ENCODE measurements at regions not wholly inside any gene's neighbourhood (a gene's known extent, or its start where the extent isn't known, plus 50 kb on each side); places are given as distances from the start of the nearest gene placed in this dataset.

DNA sequence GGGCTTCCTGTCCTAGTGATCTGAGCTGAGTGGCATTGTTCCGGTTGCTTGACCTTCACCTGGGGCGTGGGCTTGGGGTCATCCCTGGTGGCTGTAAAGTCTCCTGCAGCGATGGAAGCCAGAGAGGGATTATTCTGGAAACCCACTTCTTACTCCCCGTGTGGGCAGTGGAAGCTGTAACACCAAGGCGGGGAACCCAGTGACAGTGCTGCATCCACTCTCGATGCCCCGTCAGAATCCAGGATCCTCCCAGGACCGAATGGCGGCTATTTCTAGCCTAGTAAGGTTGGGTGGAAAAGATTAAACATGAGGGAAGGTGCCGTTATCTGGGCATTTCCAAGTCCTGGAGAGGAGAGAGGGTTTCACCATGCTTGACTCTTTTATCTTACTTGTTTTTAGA lies 280.6 kb downstream of the ZNF536 start:
- intact Hi-C loops (cut with DNase I) = no loop called here
- ATAC-seq (no peak), DNase-seq (ENCODE audit: low spot score) (no peak)

DNA sequence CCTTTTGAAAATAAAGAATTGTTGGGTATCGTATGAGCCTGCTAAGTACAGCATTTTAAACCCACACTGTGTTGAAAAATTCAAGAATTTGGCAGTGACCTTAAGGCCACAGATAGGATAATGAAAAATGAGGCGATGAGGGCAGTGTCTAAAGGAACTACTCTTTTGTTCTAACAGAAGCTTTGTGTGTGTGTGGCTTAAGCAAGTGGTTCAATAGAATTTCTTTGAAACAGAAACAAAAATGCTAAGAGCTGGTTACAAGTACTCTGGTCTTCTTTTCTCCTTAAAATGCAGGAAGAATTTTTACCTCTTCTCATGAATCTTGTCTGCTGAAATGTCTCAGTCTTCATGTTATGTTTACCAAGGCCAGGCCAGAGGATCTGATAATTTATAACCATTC lies 279.5 kb downstream of the ZNF536 start:
- DNase-seq (ENCODE audit: low spot score) (no peak), ATAC-seq (no peak)
- intact Hi-C loops (cut with DNase I) = no loop called here

DNA sequence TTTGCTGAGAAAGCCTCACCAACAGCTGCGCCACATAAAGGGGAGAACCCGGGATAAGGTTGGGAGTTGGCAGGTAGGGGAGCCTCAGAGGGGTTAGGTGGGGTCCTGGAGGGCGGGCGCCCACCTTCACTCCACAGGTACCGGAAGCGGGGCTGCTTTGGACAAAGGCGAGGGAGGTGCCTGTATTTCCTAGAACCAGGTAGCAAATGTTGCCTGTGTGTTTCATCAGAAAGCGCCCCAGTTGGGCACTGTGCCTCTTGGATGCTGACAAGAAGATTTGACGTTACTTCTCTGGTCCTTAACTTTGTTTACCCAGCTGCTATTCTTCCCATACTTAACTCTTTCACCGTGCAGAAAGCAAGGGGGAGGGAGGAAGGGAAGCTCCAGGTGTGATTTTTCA lies 278.9 kb downstream of the ZNF536 start:
- intact Hi-C loops (cut with DNase I) = no loop called here
- no peak for DNase-seq (ENCODE audit: low spot score)
- ATAC-seq = no peak

DNA sequence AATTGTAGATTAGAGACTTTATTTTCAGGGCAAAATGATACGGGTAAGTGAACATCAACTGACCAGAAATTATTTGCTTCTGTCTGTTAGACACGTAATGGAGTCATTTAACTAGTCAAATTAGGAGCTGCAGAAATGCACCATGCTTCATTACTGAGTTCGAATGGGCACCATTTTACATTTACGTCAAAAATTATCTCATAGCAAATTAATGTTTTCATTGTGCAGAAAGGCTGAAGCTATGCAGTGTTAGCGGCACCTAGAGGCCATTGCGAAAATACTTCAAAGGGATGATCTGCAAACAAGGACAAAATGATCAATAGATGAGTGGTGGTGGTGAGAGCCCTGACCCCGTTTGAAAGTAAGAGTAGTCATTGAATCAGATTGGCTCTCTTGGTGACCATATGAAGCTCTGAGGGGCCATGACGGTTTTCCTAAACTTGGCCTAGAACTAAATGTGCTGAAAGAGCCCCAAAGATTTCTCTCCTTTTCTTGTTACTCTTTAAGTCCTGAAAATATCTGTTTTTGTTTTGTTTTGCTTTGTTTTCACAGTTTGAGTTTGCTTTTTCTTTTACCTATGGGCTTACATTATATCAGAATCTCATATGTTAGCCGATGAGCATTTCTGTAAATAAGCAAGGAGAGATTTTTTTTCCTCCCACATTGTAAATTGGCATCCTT lies 277.9 kb downstream of the ZNF536 start:
- peak; percentile 66 for DNase-seq (ENCODE audit: low spot score)
- intact Hi-C loops (cut with DNase I) = loop anchor here (10.0 kb wide), 1 partner anchor 425 kb away; no protein-coding TSS in a partner anchor

DNA sequence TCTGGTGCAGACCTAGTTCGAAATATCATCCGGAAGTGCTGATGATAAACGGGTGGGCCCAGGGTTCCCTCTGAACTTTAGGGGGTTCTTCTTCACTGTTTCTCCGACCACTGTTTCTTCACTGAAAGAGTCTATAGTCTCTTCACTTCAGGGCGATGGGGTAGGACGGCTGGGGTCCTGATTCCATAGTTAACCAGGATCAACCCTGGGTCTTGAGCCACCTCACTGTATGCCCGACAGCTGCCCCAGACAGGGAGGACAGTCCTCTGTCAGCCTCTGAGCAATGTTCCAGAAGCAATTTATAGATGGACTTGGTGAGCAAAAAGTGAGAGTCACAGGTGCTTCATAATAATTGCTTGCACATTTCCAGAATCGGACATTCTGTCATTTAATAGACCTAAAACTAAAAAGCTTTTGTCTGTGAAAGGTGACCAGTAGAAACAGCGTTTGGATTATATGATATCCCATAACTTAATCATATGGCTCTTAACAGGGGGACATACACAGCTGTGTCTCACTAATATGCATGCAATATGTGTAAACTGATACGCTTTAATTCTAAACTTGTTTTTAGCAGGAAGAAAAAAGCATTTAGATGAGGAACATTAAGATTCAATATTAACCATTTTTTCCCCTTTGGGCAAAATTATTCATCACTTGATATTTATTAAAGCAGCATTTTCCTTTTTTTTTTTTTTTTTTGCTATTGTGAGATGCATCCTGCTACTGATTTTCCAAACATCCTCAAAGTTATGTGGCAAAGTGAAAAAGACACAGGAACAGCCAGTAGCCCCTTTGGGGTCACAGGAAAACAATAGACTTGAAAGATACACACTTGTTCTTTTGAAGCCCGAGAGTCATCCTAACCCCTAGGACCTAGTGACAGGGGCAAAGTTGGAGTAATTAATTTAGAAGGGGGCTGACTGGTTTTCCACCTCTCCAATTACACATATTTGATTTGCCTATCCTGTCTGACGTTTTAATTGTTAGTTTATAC lies 277.0 kb downstream of the ZNF536 start:
- DNase-seq (ENCODE audit: low spot score) (no peak), ATAC-seq (no peak)
- intact Hi-C loops (cut with DNase I) = loop anchor here (10.0 kb wide), 1 partner anchor 424 kb away; no protein-coding TSS in a partner anchor

More for the DNA sequence above, 277.9 kb downstream of the ZNF536 start:
- ATAC-seq = peak; percentile 42

DNA sequence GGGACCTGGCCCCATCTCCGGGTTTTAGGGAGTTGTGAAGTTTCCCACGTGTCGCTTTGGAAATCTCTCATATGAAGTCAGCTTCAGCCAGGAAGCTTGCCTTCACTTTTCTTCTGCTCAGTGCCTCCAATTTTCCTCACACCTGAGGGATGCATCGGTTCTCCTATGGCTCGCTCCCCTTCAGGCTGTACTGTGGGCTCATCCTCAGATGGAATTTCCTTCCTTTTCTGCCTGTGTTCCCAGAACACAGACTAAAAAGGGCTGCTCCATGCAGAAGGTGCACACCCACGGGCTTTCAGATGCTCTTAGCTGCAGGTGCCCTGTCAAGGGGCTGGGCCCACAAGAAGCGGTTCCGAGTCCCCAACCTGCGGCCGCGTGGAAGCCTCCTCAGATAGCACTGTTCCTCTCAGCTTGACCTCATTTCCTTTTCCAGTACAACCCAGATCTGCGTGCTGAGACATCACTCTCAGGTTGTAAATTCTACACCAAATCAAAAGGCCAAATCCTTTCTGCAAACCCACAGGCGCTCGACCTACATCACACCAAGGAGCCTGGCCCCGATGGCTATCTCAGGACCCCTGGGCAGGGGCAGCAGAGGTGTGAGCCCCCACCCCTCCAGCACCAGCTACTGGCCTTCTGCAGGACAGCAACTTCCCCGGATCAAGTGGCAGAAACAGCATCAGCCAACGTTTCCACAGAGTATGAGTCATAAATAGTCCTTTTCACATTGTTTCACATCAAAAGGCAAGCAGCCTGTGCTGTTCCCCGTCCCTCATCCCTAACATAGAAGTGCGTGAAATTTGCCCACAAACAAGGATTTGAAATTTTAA lies 275.9 kb downstream of the ZNF536 start:
- ATAC-seq (peak; percentile 13), DNase-seq (ENCODE audit: low spot score) (no peak)
- intact Hi-C loops (cut with DNase I) = loop anchor here (10.0 kb wide), 1 partner anchor 423 kb away; no protein-coding TSS in a partner anchor

DNA sequence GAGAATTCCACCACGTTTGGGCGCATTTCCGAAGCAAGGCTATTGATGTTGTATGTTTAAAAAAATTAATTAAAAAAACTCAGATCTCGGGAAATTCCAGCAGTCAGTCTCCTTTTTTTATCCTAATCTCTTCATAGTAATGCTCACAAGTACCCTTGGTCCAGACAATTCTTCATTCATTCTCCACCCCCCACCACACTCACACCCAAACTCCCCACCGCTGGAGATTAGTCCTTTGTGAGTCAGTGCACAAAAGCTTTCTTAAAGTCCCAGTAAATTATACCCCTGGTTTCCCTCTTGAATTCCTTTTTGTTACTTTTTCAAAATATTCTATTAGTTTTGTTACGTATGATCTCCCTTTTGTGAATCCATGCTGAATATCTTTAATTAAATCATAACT lies 274.6 kb downstream of the ZNF536 start:
- intact Hi-C loops (cut with DNase I) = loop anchor here (10.0 kb wide), 1 partner anchor 422 kb away; no protein-coding TSS in a partner anchor
- no peak for DNase-seq (ENCODE audit: low spot score)
- ATAC-seq = no peak

DNA sequence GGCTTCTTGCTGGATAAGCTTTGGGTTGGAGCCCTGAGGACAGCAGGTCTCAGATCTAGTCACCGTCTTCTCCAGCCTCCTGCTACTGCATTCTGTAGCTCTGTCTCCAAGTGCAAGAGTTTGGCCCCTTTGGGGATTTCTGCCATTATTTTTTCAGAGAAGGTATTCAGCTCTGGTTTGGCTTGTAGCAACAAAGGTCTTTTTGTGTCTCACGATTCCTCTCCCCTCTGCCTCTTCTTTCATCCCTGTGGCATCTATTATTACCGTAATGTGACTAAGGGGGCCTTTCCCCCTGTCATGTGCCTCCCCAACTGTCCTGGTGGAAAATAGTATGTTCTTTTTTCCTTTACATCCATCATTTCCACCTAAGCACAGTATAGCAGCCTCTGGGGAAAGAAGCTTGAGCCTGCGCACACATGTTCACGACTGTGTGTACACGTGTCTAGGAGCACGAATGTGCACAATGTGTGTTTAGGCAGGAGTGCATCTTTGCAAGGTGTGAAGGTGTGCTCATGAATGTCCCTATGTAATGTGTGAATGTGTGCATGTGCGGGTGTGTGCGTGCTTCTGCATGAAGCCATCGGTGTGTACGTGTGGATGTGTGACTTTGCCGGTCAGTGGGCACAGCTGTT lies 273.9 kb downstream of the ZNF536 start:
- ATAC-seq (no peak), DNase-seq (ENCODE audit: low spot score) (no peak)
- intact Hi-C loops (cut with DNase I) = loop anchor here (10.0 kb wide), 1 partner anchor 421 kb away; no protein-coding TSS in a partner anchor

DNA sequence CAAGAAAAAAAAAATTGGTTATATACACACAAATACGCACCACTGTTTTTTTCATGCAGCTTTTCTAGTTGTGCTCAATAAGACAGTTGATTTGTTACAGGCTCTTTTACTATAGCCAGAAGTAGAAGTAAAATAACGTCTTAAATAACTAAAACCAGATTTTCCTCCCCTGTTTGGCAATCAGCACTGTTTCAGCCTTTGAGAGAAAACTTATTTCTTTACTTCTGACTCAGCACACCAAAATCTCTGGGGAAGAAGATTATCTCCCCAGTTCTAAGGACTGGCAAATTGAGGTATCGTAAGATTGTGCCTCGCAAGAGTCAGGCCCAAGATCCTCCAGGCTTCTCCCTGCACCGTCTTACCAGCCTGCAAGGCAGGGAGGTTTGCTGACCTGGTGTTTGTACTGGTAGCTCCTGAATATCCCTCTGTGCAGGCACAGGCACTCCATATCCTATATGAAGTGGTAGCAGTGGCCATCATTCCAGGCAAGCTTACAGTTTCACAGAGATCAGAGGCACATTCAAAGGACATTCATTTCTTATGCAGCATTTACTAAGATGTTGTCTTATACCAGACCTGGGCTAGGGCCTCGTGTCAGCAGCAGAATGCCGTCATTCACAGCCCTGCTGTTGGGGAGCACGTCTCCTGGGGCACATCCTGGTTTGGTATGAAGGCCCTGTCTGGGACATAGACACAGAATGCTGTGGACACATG lies 268.2 kb downstream of the ZNF536 start:
- DNase-seq (ENCODE audit: low spot score) = no peak
- no peak for ATAC-seq
- intact Hi-C loops (cut with DNase I) = loop anchor here (10.0 kb wide), 1 partner anchor 416 kb away; no protein-coding TSS in a partner anchor

DNA sequence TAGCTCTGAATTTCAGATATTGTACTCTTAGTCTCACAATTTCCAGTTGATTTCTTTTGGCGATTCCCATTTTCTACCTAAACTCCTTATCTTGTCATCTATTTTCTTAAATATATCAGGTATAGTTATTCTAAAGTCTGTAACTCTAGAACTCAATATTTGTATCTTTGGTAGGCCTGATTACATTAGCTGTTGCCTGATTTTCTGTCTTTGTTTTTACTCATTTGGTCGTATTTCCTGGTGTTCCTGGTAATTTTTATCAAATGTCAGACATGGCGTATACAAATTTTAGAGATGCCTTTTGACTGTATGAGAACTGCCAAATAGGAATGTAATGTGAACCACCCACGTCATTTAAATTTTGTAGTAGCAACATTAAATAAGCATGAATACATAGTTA lies 266.7 kb downstream of the ZNF536 start:
- intact Hi-C loops (cut with DNase I) = no loop called here
- DNase-seq (ENCODE audit: low spot score) (no peak), ATAC-seq (no peak)

DNA sequence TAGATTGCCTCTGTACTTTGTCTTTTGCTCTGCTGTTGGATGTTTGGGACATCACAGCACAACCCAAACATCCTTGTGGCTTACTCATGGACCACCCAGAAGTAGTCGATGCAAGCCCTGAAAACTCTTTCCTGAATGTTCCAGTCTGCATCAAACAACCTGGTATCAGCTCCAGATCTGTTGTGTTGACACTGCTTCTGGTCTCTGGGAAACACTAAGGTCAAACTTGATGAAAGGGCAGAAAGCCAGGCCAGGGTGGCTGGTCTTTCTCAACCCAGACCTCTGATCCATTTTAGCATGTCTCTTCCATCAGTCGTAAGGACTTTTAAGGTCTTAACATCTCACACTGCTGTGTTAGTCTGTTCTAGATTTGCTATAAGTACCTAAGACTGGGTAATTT lies 265.7 kb downstream of the ZNF536 start:
- ATAC-seq = no peak
- DNase-seq (ENCODE audit: low spot score) = no peak
- intact Hi-C loops (cut with DNase I) = no loop called here

DNA sequence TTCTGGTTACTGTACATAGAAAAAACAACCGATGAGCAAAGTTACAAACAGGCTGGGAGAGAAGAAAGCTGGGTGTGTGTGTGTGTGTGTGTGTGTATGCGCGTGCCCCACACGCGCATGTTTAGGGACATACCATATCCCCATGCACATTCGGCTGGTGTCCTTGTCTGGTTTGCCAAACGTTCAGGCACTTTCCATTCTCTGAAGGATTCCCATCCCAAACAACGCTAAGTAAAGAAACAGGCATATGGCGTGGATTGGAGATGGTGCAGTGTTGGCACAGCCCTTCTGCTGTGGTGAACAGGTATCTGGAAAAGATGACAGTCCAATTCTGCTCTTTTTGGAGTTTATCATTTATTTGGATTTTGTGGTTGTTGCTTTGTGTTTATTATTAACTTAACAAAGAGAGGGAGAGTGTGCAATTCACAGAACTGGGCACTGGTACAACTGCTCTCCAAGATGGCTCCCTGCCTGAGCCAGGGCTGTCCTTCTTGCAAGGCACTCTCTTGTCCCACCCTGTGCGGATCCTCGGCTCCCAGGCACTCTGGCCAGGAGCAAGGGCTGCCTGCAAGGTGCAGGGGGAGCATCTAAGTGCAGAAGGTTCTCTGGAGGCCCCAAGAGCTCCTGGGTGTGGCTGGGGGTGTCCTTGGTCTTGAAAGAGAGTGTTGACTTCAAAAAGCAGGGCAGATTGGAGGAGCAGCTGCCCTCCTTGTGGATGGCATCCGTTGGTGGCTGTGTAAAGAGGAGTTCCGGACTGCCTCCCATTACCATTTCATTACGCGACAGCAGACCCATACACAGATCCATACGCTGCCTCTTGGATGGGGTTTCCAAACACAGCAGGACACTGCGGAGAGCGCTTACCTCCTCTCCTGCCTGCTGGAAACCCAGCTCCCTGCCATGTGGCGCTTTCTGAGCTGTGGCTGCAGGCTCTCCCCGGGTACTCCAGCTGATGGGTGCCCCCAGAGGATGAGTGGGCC lies 263.1 kb downstream of the ZNF536 start:
- no peak for ATAC-seq
- intact Hi-C loops (cut with DNase I) = no loop called here
- DNase-seq (ENCODE audit: low spot score) = no peak

DNA sequence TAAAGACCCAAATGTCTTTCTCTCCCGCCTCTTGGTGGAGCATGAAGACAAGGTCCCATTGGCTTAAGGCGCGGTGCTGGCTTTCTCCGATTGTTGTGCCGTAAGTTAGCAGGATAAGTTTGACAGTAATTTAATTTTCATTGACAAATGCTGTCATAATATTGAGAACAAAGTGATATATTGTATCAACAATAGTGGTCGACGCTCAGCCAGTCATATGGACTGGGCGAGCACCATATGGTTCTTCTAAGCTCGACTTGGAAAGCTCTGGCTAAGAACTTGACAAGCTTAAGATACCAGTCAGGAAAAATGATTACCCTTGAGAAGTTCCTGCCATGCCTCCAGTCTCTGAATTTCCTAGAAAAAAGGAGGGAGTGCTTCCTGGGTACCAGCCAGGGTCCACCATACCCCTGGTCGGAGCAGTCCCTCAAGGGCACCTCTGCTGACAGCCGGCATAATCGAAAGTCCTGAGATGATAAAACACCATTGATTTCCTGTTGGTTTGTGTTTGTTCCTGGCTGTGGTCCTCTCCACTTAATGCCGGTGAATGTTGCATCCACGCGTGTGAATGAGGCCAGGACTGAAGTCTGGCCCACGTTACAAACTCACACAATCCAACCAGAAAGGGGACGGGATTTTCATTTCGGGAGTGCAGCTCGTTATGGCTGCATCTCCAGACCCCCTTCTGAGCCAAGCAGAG lies 262.1 kb downstream of the ZNF536 start:
- DNase-seq (ENCODE audit: low spot score) = no peak
- intact Hi-C loops (cut with DNase I) = no loop called here
- no peak for ATAC-seq

DNA sequence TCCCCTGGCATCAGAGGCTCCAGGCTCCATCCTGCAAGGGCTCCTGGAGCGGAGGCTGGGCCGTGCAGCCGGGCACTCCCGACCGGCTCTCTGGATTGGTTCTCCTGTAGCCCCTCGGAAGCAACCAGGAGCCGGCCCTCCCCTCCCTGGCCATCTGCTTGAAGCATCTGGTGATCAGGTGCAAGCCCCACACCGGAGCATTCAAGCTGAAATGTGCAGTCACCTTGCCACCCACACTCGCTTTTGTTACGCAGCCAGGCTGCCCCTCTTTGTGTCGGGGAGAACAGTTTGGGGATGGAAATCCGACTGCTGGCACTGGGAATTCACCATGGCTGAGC lies 258.8 kb downstream of the ZNF536 start:
- ATAC-seq (no peak), DNase-seq (ENCODE audit: low spot score) (no peak)
- intact Hi-C loops (cut with DNase I) = no loop called here

DNA sequence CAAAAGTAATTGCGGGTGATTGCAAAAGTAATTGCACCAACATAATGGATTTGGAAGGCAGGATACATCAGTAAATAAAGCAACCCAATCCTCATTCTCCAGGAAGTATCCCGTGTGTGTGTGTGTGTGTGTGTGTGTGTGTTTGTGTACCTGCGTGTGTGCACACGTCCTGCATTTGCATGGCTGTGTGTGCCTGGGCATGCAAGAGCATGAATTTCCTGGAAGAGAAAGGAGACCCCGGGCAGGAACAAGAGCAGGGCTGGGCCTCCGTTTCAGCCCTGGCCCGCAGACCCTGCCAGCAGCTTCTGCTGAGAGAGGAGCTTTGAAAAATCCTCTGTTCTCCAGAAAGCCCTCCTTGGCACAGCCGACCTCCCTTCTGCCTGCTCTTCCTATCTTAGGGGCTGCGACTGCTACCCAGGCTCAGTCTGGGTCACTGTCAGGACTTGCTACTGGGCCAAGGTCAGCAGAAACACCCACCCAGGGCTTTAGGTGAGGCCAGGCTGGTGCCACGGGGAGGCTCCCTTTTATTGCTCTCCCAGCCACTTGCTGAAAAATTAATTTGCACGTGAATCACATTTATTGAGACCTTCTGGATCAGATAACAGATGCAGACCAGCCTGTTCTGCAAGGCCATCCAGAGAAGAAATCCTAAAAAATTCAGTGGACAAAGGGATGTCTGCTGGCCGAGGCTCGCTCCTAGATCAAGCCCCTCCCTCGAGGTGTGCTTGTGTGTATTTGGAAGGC lies 258.3 kb downstream of the ZNF536 start:
- ATAC-seq (no peak), DNase-seq (ENCODE audit: low spot score) (no peak)
- intact Hi-C loops (cut with DNase I) = no loop called here

DNA sequence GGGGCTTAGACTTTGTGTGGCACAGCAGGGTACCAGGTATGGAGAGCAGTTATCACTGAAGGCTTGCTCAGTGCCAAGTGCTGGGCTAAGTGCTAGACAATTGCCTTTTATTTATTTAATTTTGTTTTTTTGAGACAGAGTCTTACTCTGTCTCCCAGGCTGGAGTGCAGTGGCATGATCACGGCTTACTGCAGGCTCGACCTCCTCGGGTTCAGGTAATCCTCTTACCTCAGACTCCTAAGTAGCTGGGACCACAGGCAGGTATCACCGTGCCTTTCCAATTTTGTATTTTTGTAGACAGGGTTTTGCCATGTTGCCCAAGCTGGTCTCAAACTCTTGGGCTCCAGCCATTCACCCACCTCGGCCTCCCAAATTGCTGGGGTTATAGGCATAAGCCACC lies 256.9 kb downstream of the ZNF536 start:
- intact Hi-C loops (cut with DNase I) = no loop called here
- ATAC-seq (no peak), DNase-seq (ENCODE audit: low spot score) (no peak)
